ENCODE measurements at regions not wholly inside any gene's neighbourhood (a gene's known extent, or its start where the extent isn't known, plus 50 kb on each side); places are given as distances from the start of the nearest gene placed in this dataset.
"Not testable (repeated sequence)": the region's sequence is repeated elsewhere in the genome, so short reads cannot be mapped to it uniquely, and the experiment has no call there.

GRCh38 chr2:190742431-190742830 is 93.5 kb downstream of the NAB1 start:
- no peak for DNase-seq (ENCODE audit: low read depth)

- peak; percentile 15 for DNase-seq (ENCODE audit: low read depth)
Measured at GRCh38 chr2:190744041-190744440, 95.2 kb downstream of the NAB1 start.

- peak; percentile 45 for DNase-seq (ENCODE audit: low read depth)
Measured at GRCh38 chr2:190746971-190747761, 98.3 kb downstream of the NAB1 start.

GRCh38 chr2:190748966-190749365 is 100.1 kb downstream of the NAB1 start:
- DNase-seq (ENCODE audit: low read depth): peak; percentile 8

- DNase-seq (ENCODE audit: low read depth): no peak
Measured at GRCh38 chr2:190755772-190756415, 107.0 kb downstream of the NAB1 start.

GRCh38 chr2:190759749-190760213 is 110.9 kb downstream of the NAB1 start:
- DNase-seq (ENCODE audit: low read depth): peak; percentile 94

GRCh38 chr2:190760353-190761150 is 111.7 kb downstream of the NAB1 start:
- DNase-seq (ENCODE audit: low read depth): not testable (repeated sequence)

GRCh38 chr2:190761216-190761615 is 112.3 kb downstream of the NAB1 start:
- DNase-seq (ENCODE audit: low read depth): not testable (repeated sequence)

- DNase-seq (ENCODE audit: low read depth): no peak
Measured at GRCh38 chr2:190762566-190762965, 113.7 kb downstream of the NAB1 start.

- DNase-seq (ENCODE audit: low read depth): no peak
Measured at GRCh38 chr2:190763100-190763499, 114.2 kb downstream of the NAB1 start.

GRCh38 chr2:190763901-190764514 is 115.1 kb downstream of the NAB1 start:
- peak; percentile 58 for DNase-seq (ENCODE audit: low read depth)

GRCh38 chr2:190765386-190766173 is 115.0 kb upstream of the GLS start:
- peak; percentile 99 for DNase-seq (ENCODE audit: low read depth)

- no peak for DNase-seq (ENCODE audit: low read depth)
Measured at GRCh38 chr2:190766174-190766572, 114.4 kb upstream of the GLS start.

- DNase-seq (ENCODE audit: low read depth): no peak
Measured at GRCh38 chr2:190766595-190766994, 114.0 kb upstream of the GLS start.

GRCh38 chr2:190767821-190768220 is 112.8 kb upstream of the GLS start:
- DNase-seq (ENCODE audit: low read depth): no peak

GRCh38 chr2:190769258-190769657 is 111.4 kb upstream of the GLS start:
- no peak for DNase-seq (ENCODE audit: low read depth)

- DNase-seq (ENCODE audit: low read depth): no peak
Measured at GRCh38 chr2:190771726-190772125, 108.9 kb upstream of the GLS start.

- no peak for DNase-seq (ENCODE audit: low read depth)
Measured at GRCh38 chr2:190780594-190780993, 100.0 kb upstream of the GLS start.

GRCh38 chr2:190781604-190782198 is 98.9 kb upstream of the GLS start:
- DNase-seq (ENCODE audit: low read depth): peak; percentile 65

- no peak for DNase-seq (ENCODE audit: low read depth)
Measured at GRCh38 chr2:190782264-190782663, 98.4 kb upstream of the GLS start.

Measured in amniotic epithelial cell (primary cell).